ENCODE measurements at regions not wholly inside any gene's neighbourhood (a gene's known extent, or its start where the extent isn't known, plus 50 kb on each side); places are given as distances from the start of the nearest gene placed in this dataset.
A peak's percentile ranks its signal among the peaks of the same experiment; 100 is the strongest.
"Not testable (repeated sequence)": the region's sequence is repeated elsewhere in the genome, so short reads cannot be mapped to it uniquely, and the experiment has no call there.

- not testable (repeated sequence) for H3K36me3 ChIP-seq (ENCODE audit: control insufficient read depth, insufficient read depth, low read length); H3K4me3 ChIP-seq (ENCODE audit: low read length); H3K9me3 ChIP-seq (replicated peaks; ENCODE audit: control insufficient read depth, low read depth, low read length); H3K4me1 ChIP-seq (ENCODE audit: control insufficient read depth, insufficient read depth, low read length); DNase-seq; H3K27ac ChIP-seq (ENCODE audit: low read length); H3K27me3 ChIP-seq (ENCODE audit: control insufficient read depth, insufficient read depth, low read length)
- WGBS (ENCODE audit: insufficient coverage) = no CpG with 5 or more reads among the region's 1 CpG
These were observed 122.1 kb downstream of the LEPR start for GRCh38 chr1:65542592-65542991.

- not testable (repeated sequence) for H3K27me3 ChIP-seq (ENCODE audit: control insufficient read depth, insufficient read depth, low read length); DNase-seq; H3K27ac ChIP-seq (ENCODE audit: low read length); H3K4me3 ChIP-seq (ENCODE audit: low read length); H3K36me3 ChIP-seq (ENCODE audit: control insufficient read depth, insufficient read depth, low read length); H3K4me1 ChIP-seq (ENCODE audit: control insufficient read depth, insufficient read depth, low read length); H3K9me3 ChIP-seq (replicated peaks; ENCODE audit: control insufficient read depth, low read depth, low read length)
- WGBS (ENCODE audit: insufficient coverage) = 57% methylated on average over 19 of the region's 25 CpGs
These were observed 130.0 kb downstream of the LEPR start for GRCh38 chr1:65550306-65551010.

- not testable (repeated sequence) for H3K36me3 ChIP-seq (ENCODE audit: control insufficient read depth, insufficient read depth, low read length); H3K27me3 ChIP-seq (ENCODE audit: control insufficient read depth, insufficient read depth, low read length); H3K27ac ChIP-seq (ENCODE audit: low read length); H3K9me3 ChIP-seq (replicated peaks; ENCODE audit: control insufficient read depth, low read depth, low read length); H3K4me3 ChIP-seq (ENCODE audit: low read length); H3K4me1 ChIP-seq (ENCODE audit: control insufficient read depth, insufficient read depth, low read length); DNase-seq
- WGBS (ENCODE audit: insufficient coverage) = no CpG with 5 or more reads among the region's 2 CpGs
These were observed 132.0 kb downstream of the LEPR start for GRCh38 chr1:65552484-65552883.

- WGBS (ENCODE audit: insufficient coverage) = 67% methylated on average over 5 of the region's 6 CpGs
- H3K36me3 ChIP-seq (ENCODE audit: control insufficient read depth, insufficient read depth, low read length); H3K27me3 ChIP-seq (ENCODE audit: control insufficient read depth, insufficient read depth, low read length); H3K4me1 ChIP-seq (ENCODE audit: control insufficient read depth, insufficient read depth, low read length); H3K9me3 ChIP-seq (replicated peaks; ENCODE audit: control insufficient read depth, low read depth, low read length); DNase-seq; H3K4me3 ChIP-seq (ENCODE audit: low read length); H3K27ac ChIP-seq (ENCODE audit: low read length): not testable (repeated sequence)
These were observed 133.8 kb downstream of the LEPR start for GRCh38 chr1:65554086-65554764.

- H3K27me3 ChIP-seq (ENCODE audit: control insufficient read depth, insufficient read depth, low read length) = no peaks in the 10 kb centered on the region
- no peaks in the 10 kb centered on the region for H3K9me3 ChIP-seq (replicated peaks; ENCODE audit: control insufficient read depth, low read depth, low read length)
- H3K27ac ChIP-seq (ENCODE audit: low read length) = no peak overlapping the region
- WGBS (ENCODE audit: insufficient coverage) = 80% methylated on average over 7 of the region's 8 CpGs
- no peaks in the 10 kb centered on the region for H3K4me1 ChIP-seq (ENCODE audit: control insufficient read depth, insufficient read depth, low read length)
- DNase-seq = no peak
- H3K36me3 ChIP-seq (ENCODE audit: control insufficient read depth, insufficient read depth, low read length) = no peaks in the 10 kb centered on the region
- H3K4me3 ChIP-seq (ENCODE audit: low read length) = no peak overlapping the region
These were observed 134.4 kb downstream of the LEPR start for GRCh38 chr1:65554829-65555228.

GRCh38 chr1:65558215-65558614 lies 137.7 kb downstream of the LEPR start:
- Histone ChIP-seq H3K27me3 (ENCODE audit: control insufficient read depth, insufficient read depth, low read length) (no peaks in the 10 kb centered on the region), H3K36me3 (ENCODE audit: control insufficient read depth, insufficient read depth, low read length) (no peaks in the 10 kb centered on the region), H3K4me1 (ENCODE audit: control insufficient read depth, insufficient read depth, low read length) (no peaks in the 10 kb centered on the region), H3K4me3 (ENCODE audit: low read length) (no peak overlapping the region), H3K27ac (ENCODE audit: low read length) (no peak overlapping the region), H3K9me3 (replicated peaks; ENCODE audit: control insufficient read depth, low read depth, low read length) (no peaks in the 10 kb centered on the region)
- no peak for DNase-seq

- no peak for DNase-seq
- no peaks in the 10 kb centered on the region for H3K4me1 ChIP-seq (ENCODE audit: control insufficient read depth, insufficient read depth, low read length)
- no peak overlapping the region for H3K27ac ChIP-seq (ENCODE audit: low read length)
- H3K27me3 ChIP-seq (ENCODE audit: control insufficient read depth, insufficient read depth, low read length) = no peaks in the 10 kb centered on the region
- H3K9me3 ChIP-seq (replicated peaks; ENCODE audit: control insufficient read depth, low read depth, low read length) = no peaks in the 10 kb centered on the region
- no peak overlapping the region for H3K4me3 ChIP-seq (ENCODE audit: low read length)
- no peaks in the 10 kb centered on the region for H3K36me3 ChIP-seq (ENCODE audit: control insufficient read depth, insufficient read depth, low read length)
- WGBS (ENCODE audit: insufficient coverage) = no CpG with 5 or more reads among the region's 7 CpGs
These were observed 144.0 kb downstream of the LEPR start for GRCh38 chr1:65564493-65564892.

GRCh38 chr1:65568285-65568684 lies 147.8 kb downstream of the LEPR start:
- H3K27me3 ChIP-seq (ENCODE audit: control insufficient read depth, insufficient read depth, low read length) = no peaks in the 10 kb centered on the region
- no peaks in the 10 kb centered on the region for H3K36me3 ChIP-seq (ENCODE audit: control insufficient read depth, insufficient read depth, low read length)
- no peak overlapping the region for H3K27ac ChIP-seq (ENCODE audit: low read length)
- no peak overlapping the region for H3K4me3 ChIP-seq (ENCODE audit: low read length)
- no peak for DNase-seq
- H3K4me1 ChIP-seq (ENCODE audit: control insufficient read depth, insufficient read depth, low read length) = peaks cover 2% of the 10 kb centered on the region
- WGBS (ENCODE audit: insufficient coverage) = 80% methylated on average over 1 of the region's 3 CpGs
- H3K9me3 ChIP-seq (replicated peaks; ENCODE audit: control insufficient read depth, low read depth, low read length) = no peaks in the 10 kb centered on the region

- no peaks in the 10 kb centered on the region for H3K9me3 ChIP-seq (replicated peaks; ENCODE audit: control insufficient read depth, low read depth, low read length)
- no peaks in the 10 kb centered on the region for H3K36me3 ChIP-seq (ENCODE audit: control insufficient read depth, insufficient read depth, low read length)
- WGBS (ENCODE audit: insufficient coverage) = 50% methylated on average over 6 of the region's 10 CpGs
- no peaks in the 10 kb centered on the region for H3K27me3 ChIP-seq (ENCODE audit: control insufficient read depth, insufficient read depth, low read length)
- DNase-seq = peak; percentile 61
- H3K4me1 ChIP-seq (ENCODE audit: control insufficient read depth, insufficient read depth, low read length) = peaks cover 2% of the 10 kb centered on the region
- no peak overlapping the region for H3K4me3 ChIP-seq (ENCODE audit: low read length)
- no peak overlapping the region for H3K27ac ChIP-seq (ENCODE audit: low read length)
These were observed 152.4 kb downstream of the LEPR start for GRCh38 chr1:65572701-65573421.

- H3K4me3 ChIP-seq (ENCODE audit: low read length) = no peak overlapping the region
- 100% methylated on average over 1 of the region's 4 CpGs for WGBS (ENCODE audit: insufficient coverage)
- no peaks in the 10 kb centered on the region for H3K27me3 ChIP-seq (ENCODE audit: control insufficient read depth, insufficient read depth, low read length)
- H3K9me3 ChIP-seq (replicated peaks; ENCODE audit: control insufficient read depth, low read depth, low read length) = no peaks in the 10 kb centered on the region
- no peak for DNase-seq
- peaks cover 2% of the 10 kb centered on the region for H3K4me1 ChIP-seq (ENCODE audit: control insufficient read depth, insufficient read depth, low read length)
- H3K27ac ChIP-seq (ENCODE audit: low read length) = no peak overlapping the region
- H3K36me3 ChIP-seq (ENCODE audit: control insufficient read depth, insufficient read depth, low read length) = no peaks in the 10 kb centered on the region
These were observed 156.8 kb downstream of the LEPR start for GRCh38 chr1:65577278-65577677.
